Breast epithelium (tissue), 3 donors: ENCODE measurements at regions not wholly inside any gene's neighbourhood (a gene's known extent, or its start where the extent isn't known, plus 50 kb on each side); places are given as distances from the start of the nearest gene placed in this dataset.

Source experiments
- CTCF ChIP-seq, 3 donors: fragments of 450-650 bp; IDR thresholded peaks; one replicate each; pipeline ENCODE4 v1.5.1; 2016 to 2017; ENCODE audit warnings: antibody characterized with exemption in 3 of 3, mild to moderate bottlenecking in 3 of 3, moderate library complexity in 3 of 3
- POLR2A ChIP-seq: fragments of 450-650 bp; IDR thresholded peaks from one replicate; pipeline ENCODE4 v1.6.1; 2016; ENCODE audit warnings: antibody characterized with exemption, mild to moderate bottlenecking, moderate library complexity

- no peak for TF ChIP-seq CTCF (IDR thresholded peaks at IDR 0.05)
- TF ChIP-seq POLR2A: no peak
These were observed 129.2 kb downstream of the MTX2 start for GRCh38 chr2:176398243-176399073.
